Panc1 (cell line): ENCODE measurements at regions not wholly inside any gene's neighbourhood (a gene's known extent, or its start where the extent isn't known, plus 50 kb on each side); places are given as distances from the start of the nearest gene placed in this dataset.

Source experiments
- ATAC-seq: fragments of 200-7000 bp; cut with Tn5 transposase; 2 replicates; pipeline ENCODE4 v1.9.1; 2020; ENCODE audit warnings: mild to moderate bottlenecking, moderate library complexity
- BruUV-seq: library from RNA; stranded (reverse); fragments of 400-500 nt; replicated peaks from 2 replicates; lab custom pipeline; 2021; lab: Mats Ljungman, UMichigan
- CTCF ChIA-PET: fragments of 300-600 bp; sonication (Branson Sonifier 250); formaldehyde crosslinking; loops from one replicate; lab custom pipeline; 2022; ENCODE audit warnings: antibody characterized with exemption; lab: Charles Lee
- POLR2A ChIA-PET: fragments of 300-600 bp; sonication (Branson Sonifier 250); formaldehyde crosslinking; loops from one replicate; lab custom pipeline; 2022; ENCODE audit warnings: antibody characterized with exemption; lab: Charles Lee
- DNase-seq: peaks from one replicate; pipeline ENCODE4 v3.0.0-alpha.2; 2010; ENCODE audit warnings: low read depth, low spot score
- H3K27ac ChIP-seq: 2 replicates; pipeline ENCODE4 v1.5.1; 2011; ENCODE audit warnings: mild to moderate bottlenecking, low read length, inconsistent platforms
- H3K27me3 ChIP-seq: fragments of 200-500 bp; sonication (Bioruptor generic); 2 replicates; pipeline ENCODE4 v1.6.0; 2014; ENCODE audit warnings: low read length, inconsistent platforms; ENCODE audit not compliant: control insufficient read depth, insufficient read depth
- H3K36me3 ChIP-seq: fragments of 200-500 bp; sonication (Bioruptor generic); 2 replicates; pipeline ENCODE4 v1.5.1; 2014; ENCODE audit warnings: inconsistent platforms, mild to moderate bottlenecking, low read length, moderate library complexity; ENCODE audit not compliant: control insufficient read depth, insufficient read depth
- H3K4me1 ChIP-seq: 2 replicates; pipeline ENCODE4 v1.5.1; 2011; ENCODE audit warnings: inconsistent platforms, mild to moderate bottlenecking, low read length, moderate library complexity; ENCODE audit not compliant: control insufficient read depth, insufficient read depth
- H3K4me3 ChIP-seq, 2 experiments: 2 replicates each; pipeline ENCODE4 v1.5.1; 2011 to 2012; ENCODE audit warnings: low read depth in 2 of 2, low read length in 2 of 2, mild to moderate bottlenecking in 2 of 2, inconsistent platforms in 1 of 2, moderate library complexity in 1 of 2
- H3K9me3 ChIP-seq: fragments of 200-500 bp; sonication (Bioruptor generic); 2 replicates; pipeline ENCODE4 v1.5.1; 2014; ENCODE audit warnings: low read depth, mild to moderate bottlenecking, inconsistent platforms, low read length, moderate library complexity; ENCODE audit not compliant: control insufficient read depth, insufficient read depth
- CTCF ChIP-seq: fragments of 450-650 bp; IDR thresholded peaks from 2 replicates; pipeline ENCODE4 v1.5.1; 2017; ENCODE audit warnings: mild to moderate bottlenecking
- POLR2AphosphoS5 ChIP-seq: IDR thresholded peaks from 2 replicates; pipeline ENCODE4 v1.6.1; 2012; ENCODE audit warnings: mild to moderate bottlenecking, low read depth, low read length, moderate library complexity
- REST ChIP-seq, 2 experiments: IDR thresholded peaks; 2 replicates each; pipeline ENCODE4 v1.6.1; 2011 to 2012; ENCODE audit warnings: low read depth in 2 of 2, control low read depth in 1 of 2, low read length in 1 of 2, mild to moderate bottlenecking in 1 of 2, moderate library complexity in 1 of 2; ENCODE audit not compliant: insufficient read depth in 1 of 2
- SIN3A ChIP-seq: IDR thresholded peaks from 2 replicates; pipeline ENCODE4 v1.6.1; 2012; ENCODE audit warnings: low read depth, mild to moderate bottlenecking, low read length, moderate library complexity, borderline replicate concordance; ENCODE audit not compliant: insufficient read depth
- TCF7L2 ChIP-seq: IDR thresholded peaks from 2 replicates; pipeline ENCODE4 v1.6.1; 2011; ENCODE audit warnings: mild to moderate bottlenecking, low read depth, low read length, inconsistent platforms
- in situ Hi-C: cut with HindIII; loops from 2 replicates; pipeline ENCODE4 v1.10.0; 2016; ENCODE audit warnings: low sequenced_read_pairs, low pct_unique_long_range_greater_than_20kb
- intact Hi-C: fragments of 100-400 bp; cut with micrococcal nuclease; formaldehyde crosslinking; loops from one replicate; pipeline ENCODE4 v1.10.0; 2022; ENCODE audit not compliant: unreplicated experiment

GRCh38 chr9:107211284-107211923 lies 71.7 kb upstream of the RAD23B start:
- POLR2A ChIA-PET = no interaction called here
- BruUV-seq = no TSS peak

GRCh38 chr9:107212613-107213012 lies 70.5 kb upstream of the RAD23B start:
- in situ Hi-C loops = no loop called here
- intact Hi-C loops = loop anchor here (10.0 kb wide), 1 partner anchor 62 kb away; no protein-coding TSS in a partner anchor
- BruUV-seq = no TSS peak
- Histone ChIP-seq H3K4me1 (no peaks in the 10 kb centered on the region), H3K27me3 (no peaks in the 10 kb centered on the region), H3K4me3 (no peak overlapping the region), H3K36me3 (no peaks in the 10 kb centered on the region), H3K27ac (no peak overlapping the region), H3K9me3 (no peaks in the 10 kb centered on the region)
- no peak for ATAC-seq
- ChIA-PET CTCF (no interaction called here), POLR2A (no interaction called here)
- no peak for DNase-seq
- TF ChIP-seq REST (IDR thresholded peaks at IDR 0.05; ENCODE audit: insufficient read depth in 1 of 2, low read depth in 2 of 2, low read length in 1 of 2) (no peak), POLR2AphosphoS5 (no peak), SIN3A (no peak), TCF7L2 (no peak), CTCF (no peak)

More at GRCh38 chr9:107211284-107211923, 71.7 kb upstream of the RAD23B start:
- in situ Hi-C loops = no loop called here
- no peaks in the 10 kb centered on the region for H3K4me1 ChIP-seq
- TF ChIP-seq TCF7L2 (no peak), CTCF (no peak), SIN3A (no peak), POLR2AphosphoS5 (no peak), REST (IDR thresholded peaks at IDR 0.05; ENCODE audit: insufficient read depth in 1 of 2, low read depth in 2 of 2, low read length in 1 of 2) (no peak)
- H3K27me3 ChIP-seq = no peaks in the 10 kb centered on the region
- H3K9me3 ChIP-seq = no peaks in the 10 kb centered on the region
- H3K36me3 ChIP-seq = no peaks in the 10 kb centered on the region
- intact Hi-C loops = loop anchor here (10.0 kb wide), 1 partner anchor 63 kb away; no protein-coding TSS in a partner anchor
- H3K27ac ChIP-seq = no peak overlapping the region
- H3K4me3 ChIP-seq = no peak overlapping the region
- no peak for DNase-seq
- CTCF ChIA-PET = no interaction called here
- no peak for ATAC-seq
